ENCODE measurements at regions not wholly inside any gene's neighbourhood (a gene's known extent, or its start where the extent isn't known, plus 50 kb on each side); places are given as distances from the start of the nearest gene placed in this dataset.

GRCh38 chr10:55078121-55078520, 277.1 kb upstream of the PCDH15 start:
- FAIRE-seq (no peak), DNase-seq (no peak)
- no peaks in the 10 kb centered on the region for H3K9me3 ChIP-seq (ENCODE audit: control insufficient read depth in 2 of 3, insufficient read depth in 1 of 3, low read length in 3 of 3)
- TF ChIP-seq, protein P1, sequence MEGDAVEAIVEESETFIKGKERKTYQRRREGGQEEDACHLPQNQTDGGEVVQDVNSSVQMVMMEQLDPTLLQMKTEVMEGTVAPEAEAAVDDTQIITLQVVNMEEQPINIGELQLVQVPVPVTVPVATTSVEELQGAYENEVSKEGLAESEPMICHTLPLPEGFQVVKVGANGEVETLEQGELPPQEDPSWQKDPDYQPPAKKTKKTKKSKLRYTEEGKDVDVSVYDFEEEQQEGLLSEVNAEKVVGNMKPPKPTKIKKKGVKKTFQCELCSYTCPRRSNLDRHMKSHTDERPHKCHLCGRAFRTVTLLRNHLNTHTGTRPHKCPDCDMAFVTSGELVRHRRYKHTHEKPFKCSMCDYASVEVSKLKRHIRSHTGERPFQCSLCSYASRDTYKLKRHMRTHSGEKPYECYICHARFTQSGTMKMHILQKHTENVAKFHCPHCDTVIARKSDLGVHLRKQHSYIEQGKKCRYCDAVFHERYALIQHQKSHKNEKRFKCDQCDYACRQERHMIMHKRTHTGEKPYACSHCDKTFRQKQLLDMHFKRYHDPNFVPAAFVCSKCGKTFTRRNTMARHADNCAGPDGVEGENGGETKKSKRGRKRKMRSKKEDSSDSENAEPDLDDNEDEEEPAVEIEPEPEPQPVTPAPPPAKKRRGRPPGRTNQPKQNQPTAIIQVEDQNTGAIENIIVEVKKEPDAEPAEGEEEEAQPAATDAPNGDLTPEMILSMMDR (IDR thresholded peaks at IDR 0.05; ENCODE audit: borderline replicate concordance, extremely low read depth, insufficient read depth): no peak
- H3K4me3 ChIP-seq (ENCODE audit: low read length in 3 of 3): no peak overlapping the region
- H3K27me3 ChIP-seq (ENCODE audit: control insufficient read depth, insufficient read depth, low read length): no peaks in the 10 kb centered on the region
- H3K27ac ChIP-seq (ENCODE audit: low read depth in 2 of 2, low read length in 2 of 2): no peak overlapping the region
- intact Hi-C loops (cut with DNase I): no loop called here
- H3K4me1 ChIP-seq (ENCODE audit: control insufficient read depth in 2 of 3, insufficient read depth in 2 of 3, low read depth in 1 of 3, low read length in 3 of 3): no peaks in the 10 kb centered on the region
- no peak overlapping the region for H3K9ac ChIP-seq (ENCODE audit: low read length in 3 of 3)
- H3K36me3 ChIP-seq (ENCODE audit: control insufficient read depth in 2 of 3, insufficient read depth in 3 of 3, low read length in 3 of 3): no peaks in the 10 kb centered on the region

DNA sequence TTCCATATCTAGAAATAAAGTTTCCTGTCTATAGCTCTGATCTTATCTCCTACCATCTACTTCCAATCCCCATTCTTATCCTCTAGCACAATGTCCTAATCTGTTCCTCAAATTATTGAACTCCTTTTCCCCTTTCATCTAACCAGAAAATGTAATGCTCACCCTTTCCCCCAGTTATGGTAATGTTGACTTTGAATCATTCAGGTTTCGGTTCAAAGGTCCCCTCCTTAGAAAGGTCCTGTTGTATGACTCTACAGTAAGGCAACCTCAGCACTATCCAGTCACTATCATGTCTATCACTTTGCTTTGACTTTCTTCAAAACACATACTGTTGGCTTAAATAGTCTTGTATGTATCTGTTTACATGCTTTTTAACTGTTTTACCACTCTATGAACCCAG, 264.2 kb upstream of the PCDH15 start:
- TF ChIP-seq, protein P1 (IDR thresholded peaks at IDR 0.05; ENCODE audit: borderline replicate concordance, extremely low read depth, insufficient read depth): no peak
- no peak overlapping the region for H3K27ac ChIP-seq (ENCODE audit: low read depth in 2 of 2, low read length in 2 of 2)
- H3K4me3 ChIP-seq (ENCODE audit: low read length in 3 of 3): no peak overlapping the region
- H3K4me1 ChIP-seq (ENCODE audit: control insufficient read depth in 2 of 3, insufficient read depth in 2 of 3, low read depth in 1 of 3, low read length in 3 of 3): peaks cover 0 to 2% (median 0%) of the 10 kb centered on the region in 3 donors
- DNase-seq (no peak), FAIRE-seq (no peak)
- H3K27me3 ChIP-seq (ENCODE audit: control insufficient read depth, insufficient read depth, low read length): no peaks in the 10 kb centered on the region
- no peak overlapping the region for H3K9ac ChIP-seq (ENCODE audit: low read length in 3 of 3)
- H3K9me3 ChIP-seq (ENCODE audit: control insufficient read depth in 2 of 3, insufficient read depth in 1 of 3, low read length in 3 of 3): no peaks in the 10 kb centered on the region
- intact Hi-C loops (cut with DNase I): no loop called here
- H3K36me3 ChIP-seq (ENCODE audit: control insufficient read depth in 2 of 3, insufficient read depth in 3 of 3, low read length in 3 of 3): no peaks in the 10 kb centered on the region

DNA sequence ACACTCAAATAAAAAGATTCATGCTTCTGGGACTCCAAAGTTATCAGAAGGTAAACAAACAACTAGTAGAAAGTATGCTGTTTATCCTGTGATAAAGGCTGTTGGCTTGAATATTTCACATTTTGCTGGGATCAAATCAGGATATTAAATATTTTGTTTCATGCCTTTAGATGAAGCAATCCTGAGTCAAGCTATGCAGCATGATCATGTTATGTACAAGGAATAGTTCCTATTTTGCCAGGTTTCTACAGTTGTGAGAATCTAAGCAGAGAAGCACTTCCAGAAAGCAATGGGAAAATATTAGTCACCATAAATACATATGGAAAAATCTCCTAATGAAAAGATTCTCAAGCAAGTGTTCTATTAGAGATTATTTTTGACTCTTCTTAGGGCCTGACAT, 262.8 kb upstream of the PCDH15 start:
- FAIRE-seq: no peak
- Histone ChIP-seq H3K36me3 (ENCODE audit: control insufficient read depth in 2 of 3, insufficient read depth in 3 of 3, low read length in 3 of 3) (no peaks in the 10 kb centered on the region), H3K27ac (ENCODE audit: low read depth in 2 of 2, low read length in 2 of 2) (no peak overlapping the region)

More for the DNA sequence above, 262.8 kb upstream of the PCDH15 start:
- intact Hi-C loops (cut with DNase I): no loop called here
- TF ChIP-seq, protein P1 (IDR thresholded peaks at IDR 0.05; ENCODE audit: borderline replicate concordance, extremely low read depth, insufficient read depth): no peak
- Histone ChIP-seq H3K4me3 (ENCODE audit: low read length in 3 of 3) (no peak overlapping the region), H3K4me1 (ENCODE audit: control insufficient read depth in 2 of 3, insufficient read depth in 2 of 3, low read depth in 1 of 3, low read length in 3 of 3) (peaks cover 0 to 2% (median 0%) of the 10 kb centered on the region in 3 donors), H3K27me3 (ENCODE audit: control insufficient read depth, insufficient read depth, low read length) (no peaks in the 10 kb centered on the region), H3K9me3 (ENCODE audit: control insufficient read depth in 2 of 3, insufficient read depth in 1 of 3, low read length in 3 of 3) (no peaks in the 10 kb centered on the region), H3K9ac (ENCODE audit: low read length in 3 of 3) (no peak overlapping the region)
- peak in 1 of 5 donors; percentile 7 for DNase-seq

Measured in kidney (tissue), 13 donors.